ENCODE measurements at regions not wholly inside any gene's neighbourhood (a gene's known extent, or its start where the extent isn't known, plus 50 kb on each side); places are given as distances from the start of the nearest gene placed in this dataset.

DNA sequence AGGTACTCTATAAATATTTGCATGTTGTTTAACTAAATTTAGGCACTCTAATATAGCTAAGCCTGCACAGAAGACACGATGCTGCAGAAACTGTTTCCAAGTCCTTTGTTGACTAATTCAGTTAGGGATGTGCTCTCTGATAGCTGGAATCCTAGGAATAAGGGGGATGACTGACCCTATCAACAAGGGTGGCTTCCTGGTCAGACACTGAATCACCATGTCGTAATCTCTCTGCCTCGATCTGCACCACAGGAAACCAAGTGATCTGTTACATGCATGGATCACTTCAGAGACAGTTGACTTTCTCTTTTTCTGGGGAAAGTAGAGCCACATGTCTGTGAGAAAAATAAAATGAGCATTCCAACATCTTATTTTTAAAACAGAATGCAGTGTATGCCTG is 169.1 kb downstream of the GUCY2F start:
- Histone ChIP-seq H3K27me3 (ENCODE audit: control insufficient read depth, insufficient read depth, low read length) (peaks cover 2% of the 10 kb centered on the region), H3K4me3 (ENCODE audit: low read length) (no peak overlapping the region), H3K27ac (ENCODE audit: low read length) (no peak overlapping the region), H3K9me3 (replicated peaks; ENCODE audit: control insufficient read depth, low read depth, low read length) (no peaks in the 10 kb centered on the region), H3K36me3 (ENCODE audit: control insufficient read depth, insufficient read depth, low read length) (no peaks in the 10 kb centered on the region), H3K4me1 (ENCODE audit: control insufficient read depth, insufficient read depth, low read length) (no peaks in the 10 kb centered on the region)
- WGBS (ENCODE audit: insufficient coverage) = no CpG with 5 or more reads among the region's 3 CpGs
- DNase-seq = no peak

DNA sequence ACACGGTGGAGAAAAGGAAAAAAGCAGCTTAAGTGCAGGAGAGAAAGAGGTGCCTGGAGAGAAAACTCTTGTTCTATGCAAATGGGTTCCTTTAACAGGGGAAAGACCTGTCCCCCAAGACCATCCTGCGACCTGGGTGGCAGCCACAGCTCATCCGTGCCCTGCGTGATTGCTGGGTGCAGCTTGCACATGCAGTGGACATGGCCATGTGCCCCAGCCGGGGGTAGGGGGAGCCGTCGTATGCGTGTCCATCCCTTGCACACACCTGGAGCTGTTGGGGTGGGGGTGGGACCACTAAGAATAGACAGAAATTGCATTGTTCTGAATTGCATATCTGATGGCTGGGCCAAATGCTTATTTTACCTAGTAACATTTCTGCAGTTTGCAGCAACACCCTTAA is 171.9 kb downstream of the GUCY2F start:
- Histone ChIP-seq H3K9me3 (replicated peaks; ENCODE audit: control insufficient read depth, low read depth, low read length) (no peaks in the 10 kb centered on the region), H3K36me3 (ENCODE audit: control insufficient read depth, insufficient read depth, low read length) (no peaks in the 10 kb centered on the region), H3K4me3 (ENCODE audit: low read length) (no peak overlapping the region), H3K27me3 (ENCODE audit: control insufficient read depth, insufficient read depth, low read length) (peaks cover 6% of the 10 kb centered on the region), H3K27ac (ENCODE audit: low read length) (no peak overlapping the region), H3K4me1 (ENCODE audit: control insufficient read depth, insufficient read depth, low read length) (no peaks in the 10 kb centered on the region)
- 75% methylated on average over 8 of the region's 8 CpGs for WGBS (ENCODE audit: insufficient coverage)
- no peak for DNase-seq

DNA sequence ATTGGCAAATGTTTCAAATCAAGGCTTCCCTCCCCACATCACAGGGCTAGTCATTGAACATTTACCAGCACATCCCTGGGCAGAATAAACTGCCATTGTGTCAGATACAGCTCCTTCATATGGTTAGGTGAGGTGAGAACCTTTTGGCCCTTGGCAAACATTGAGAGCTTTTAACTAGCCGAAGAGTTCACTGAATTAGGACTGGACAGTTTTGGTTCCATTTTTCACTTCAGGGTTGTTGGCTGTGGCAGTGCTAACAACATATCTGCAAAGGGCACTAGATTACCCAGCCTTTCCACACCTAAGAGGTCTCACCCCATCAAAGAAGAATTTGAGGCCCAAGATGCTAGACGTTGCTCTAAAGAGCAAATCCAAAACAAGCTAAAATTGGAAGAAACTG is 180.7 kb downstream of the GUCY2F start:
- DNase-seq = no peak
- 86% methylated on average over 1 of the region's 2 CpGs for WGBS (ENCODE audit: insufficient coverage)
- Histone ChIP-seq H3K27me3 (ENCODE audit: control insufficient read depth, insufficient read depth, low read length) (peaks cover 15% of the 10 kb centered on the region), H3K27ac (ENCODE audit: low read length) (no peak overlapping the region), H3K36me3 (ENCODE audit: control insufficient read depth, insufficient read depth, low read length) (no peaks in the 10 kb centered on the region), H3K4me3 (ENCODE audit: low read length) (no peak overlapping the region), H3K4me1 (ENCODE audit: control insufficient read depth, insufficient read depth, low read length) (no peaks in the 10 kb centered on the region), H3K9me3 (replicated peaks; ENCODE audit: control insufficient read depth, low read depth, low read length) (no peaks in the 10 kb centered on the region)

DNA sequence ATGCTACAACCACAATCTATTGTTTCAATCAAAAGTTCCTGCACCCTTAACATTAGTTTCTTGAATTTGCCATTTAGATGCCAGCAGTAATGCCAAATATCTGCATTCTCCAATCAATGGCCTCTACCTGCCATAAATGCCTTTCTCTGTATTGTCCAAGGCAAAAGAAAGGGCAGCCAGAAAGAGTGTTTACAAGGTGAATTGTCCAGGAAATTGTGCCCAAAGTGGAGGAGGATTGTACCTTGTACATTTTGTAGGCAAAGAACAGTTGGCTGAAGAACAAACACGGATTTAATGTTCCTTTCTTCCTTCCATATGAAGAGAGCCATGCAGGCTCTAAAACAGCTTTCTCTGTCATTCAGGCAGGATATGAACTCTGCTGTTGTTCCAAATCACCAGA is 181.5 kb downstream of the GUCY2F start:
- Histone ChIP-seq H3K36me3 (ENCODE audit: control insufficient read depth, insufficient read depth, low read length) (no peaks in the 10 kb centered on the region), H3K27ac (ENCODE audit: low read length) (no peak overlapping the region), H3K27me3 (ENCODE audit: control insufficient read depth, insufficient read depth, low read length) (peaks cover 20% of the 10 kb centered on the region), H3K4me3 (ENCODE audit: low read length) (no peak overlapping the region), H3K9me3 (replicated peaks; ENCODE audit: control insufficient read depth, low read depth, low read length) (no peaks in the 10 kb centered on the region), H3K4me1 (ENCODE audit: control insufficient read depth, insufficient read depth, low read length) (no peaks in the 10 kb centered on the region)
- DNase-seq = no peak
- no CpG with 5 or more reads among the region's 1 CpG for WGBS (ENCODE audit: insufficient coverage)

DNA sequence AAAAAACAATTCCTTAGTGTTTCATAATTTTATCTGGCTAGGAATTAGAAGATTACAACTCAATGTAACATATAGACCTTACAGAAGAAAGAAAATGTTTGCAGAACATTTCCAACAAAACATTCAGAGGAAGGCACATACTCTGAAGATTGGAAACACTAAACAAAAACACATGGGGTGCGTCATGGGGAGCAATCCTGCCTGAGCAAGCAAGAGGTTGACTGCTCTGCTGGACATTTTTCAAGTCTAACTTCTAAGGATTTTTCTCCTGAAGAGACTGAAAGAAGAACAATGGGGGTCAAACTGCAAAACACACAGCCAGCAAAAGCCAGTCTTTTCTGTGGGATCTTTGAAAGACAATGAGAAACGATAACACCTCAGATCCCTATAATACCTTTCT is 182.8 kb downstream of the GUCY2F start:
- Histone ChIP-seq H3K4me1 (ENCODE audit: control insufficient read depth, insufficient read depth, low read length) (no peaks in the 10 kb centered on the region), H3K4me3 (ENCODE audit: low read length) (no peak overlapping the region), H3K27me3 (ENCODE audit: control insufficient read depth, insufficient read depth, low read length) (peaks cover 21% of the 10 kb centered on the region), H3K9me3 (replicated peaks; ENCODE audit: control insufficient read depth, low read depth, low read length) (no peaks in the 10 kb centered on the region), H3K27ac (ENCODE audit: low read length) (no peak overlapping the region), H3K36me3 (ENCODE audit: control insufficient read depth, insufficient read depth, low read length) (no peaks in the 10 kb centered on the region)
- DNase-seq = peak; percentile 11
- WGBS (ENCODE audit: insufficient coverage) = 40% methylated on average over 1 of the region's 2 CpGs

DNA sequence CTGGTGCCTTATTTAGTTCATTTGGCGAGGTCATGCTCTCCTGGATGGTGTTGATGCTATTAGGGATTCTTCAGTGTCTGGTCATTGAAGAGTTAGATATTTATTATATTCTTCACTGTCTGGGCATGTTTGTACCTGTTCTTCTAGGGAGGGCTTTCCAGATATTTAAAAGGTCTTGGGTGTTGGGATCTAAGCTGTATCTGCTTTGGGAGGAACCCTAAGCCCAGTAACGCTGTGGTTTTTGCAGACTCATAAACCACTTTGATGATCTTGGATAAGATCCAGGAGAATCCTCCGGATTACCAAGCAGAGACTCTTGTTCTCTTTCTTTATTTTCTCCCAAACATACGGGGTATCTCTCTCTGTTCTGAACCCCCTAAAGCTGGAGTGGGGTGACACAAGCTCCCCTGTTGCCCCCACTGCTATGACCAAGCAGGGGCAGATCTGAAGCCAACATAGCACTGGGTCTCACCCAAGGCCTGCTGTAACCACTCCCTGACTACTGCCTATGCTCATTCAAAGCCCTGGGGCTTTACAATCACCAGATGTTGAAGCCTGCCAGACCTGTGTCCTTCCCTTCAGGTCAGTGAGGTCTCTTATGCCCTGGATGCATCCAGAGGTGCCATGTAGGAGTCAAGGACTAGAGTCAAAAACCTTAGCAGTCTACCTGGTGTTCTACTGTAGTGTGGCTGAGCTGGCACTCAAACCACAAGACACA is 187.6 kb downstream of the GUCY2F start:
- Histone ChIP-seq H3K27ac (ENCODE audit: low read length) (no peak overlapping the region), H3K36me3 (ENCODE audit: control insufficient read depth, insufficient read depth, low read length) (no peaks in the 10 kb centered on the region), H3K4me1 (ENCODE audit: control insufficient read depth, insufficient read depth, low read length) (no peaks in the 10 kb centered on the region), H3K27me3 (ENCODE audit: control insufficient read depth, insufficient read depth, low read length) (peaks cover 18% of the 10 kb centered on the region), H3K9me3 (replicated peaks; ENCODE audit: control insufficient read depth, low read depth, low read length) (no peaks in the 10 kb centered on the region), H3K4me3 (ENCODE audit: low read length) (no peak overlapping the region)
- WGBS (ENCODE audit: insufficient coverage) = 39% methylated on average over 2 of the region's 4 CpGs
- DNase-seq = no peak

DNA sequence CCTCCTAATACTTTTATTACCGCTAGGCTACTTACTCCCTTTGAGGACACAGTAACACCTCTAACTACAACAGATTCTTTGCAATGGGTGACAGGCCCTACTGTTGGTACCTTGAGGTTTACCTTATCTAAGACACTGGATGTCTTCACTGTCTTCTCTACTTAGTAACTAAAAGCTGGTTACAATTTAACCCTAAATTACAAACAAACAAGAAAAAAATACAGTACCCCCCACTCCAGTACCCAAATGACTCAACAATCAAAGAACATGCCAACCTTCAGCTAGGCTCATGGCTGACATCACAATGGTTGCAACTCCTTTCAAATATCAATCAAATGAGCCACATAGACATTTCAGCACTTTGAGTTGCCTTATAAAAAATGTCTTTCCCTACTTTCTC is 198.0 kb downstream of the GUCY2F start:
- Histone ChIP-seq H3K9me3 (replicated peaks; ENCODE audit: control insufficient read depth, low read depth, low read length) (no peaks in the 10 kb centered on the region), H3K27me3 (ENCODE audit: control insufficient read depth, insufficient read depth, low read length) (peaks cover 4% of the 10 kb centered on the region), H3K27ac (ENCODE audit: low read length) (no peak overlapping the region), H3K4me3 (ENCODE audit: low read length) (no peak overlapping the region), H3K36me3 (ENCODE audit: control insufficient read depth, insufficient read depth, low read length) (no peaks in the 10 kb centered on the region), H3K4me1 (ENCODE audit: control insufficient read depth, insufficient read depth, low read length) (no peaks in the 10 kb centered on the region)
- no peak for DNase-seq
- 78% methylated on average over 1 of the region's 1 CpG for WGBS (ENCODE audit: insufficient coverage)

DNA sequence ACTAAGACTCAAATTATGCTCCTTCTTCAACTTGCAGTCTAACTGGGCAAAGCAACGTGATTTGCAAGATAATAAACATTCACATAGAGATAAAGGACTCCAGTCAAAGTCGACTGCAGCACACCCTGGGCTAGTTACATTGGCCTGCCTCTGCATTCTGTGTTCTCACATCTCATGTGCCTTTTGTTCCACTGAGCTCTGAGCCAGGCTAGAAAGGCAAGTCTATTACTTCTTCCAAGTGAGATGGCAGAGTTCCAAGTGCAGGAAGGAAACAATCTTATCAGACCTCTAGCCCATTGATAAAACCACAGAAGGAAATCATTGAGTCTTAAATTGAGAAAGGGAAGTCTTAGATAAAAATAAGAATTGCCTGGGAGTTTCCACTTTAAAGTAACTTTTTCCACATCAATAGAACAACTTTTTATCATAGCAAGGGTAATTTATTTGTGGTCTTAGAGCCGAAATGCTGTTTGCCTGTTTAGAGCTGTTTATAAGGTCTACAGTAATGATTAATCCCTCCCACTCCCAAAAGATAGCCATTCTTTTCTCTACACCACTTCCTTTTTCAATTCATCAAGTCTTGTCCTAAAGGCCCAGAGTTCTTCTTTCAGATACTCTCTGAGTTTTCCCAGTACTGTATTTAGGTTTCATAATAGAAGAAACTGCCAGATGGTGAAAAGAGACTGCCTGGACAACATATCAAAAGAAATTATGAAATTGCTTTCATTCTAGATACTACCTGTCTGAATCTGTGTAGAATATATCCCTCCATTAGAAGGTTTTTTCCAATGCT is 200.2 kb downstream of the GUCY2F start:
- 18% methylated on average over 2 of the region's 3 CpGs for WGBS (ENCODE audit: insufficient coverage)
- DNase-seq = peak; percentile 48
- no peaks in the 10 kb centered on the region for H3K9me3 ChIP-seq (replicated peaks; ENCODE audit: control insufficient read depth, low read depth, low read length)
- H3K27ac ChIP-seq (ENCODE audit: low read length) = no peak overlapping the region
- H3K4me1 ChIP-seq (ENCODE audit: control insufficient read depth, insufficient read depth, low read length) = no peaks in the 10 kb centered on the region
- H3K27me3 ChIP-seq (ENCODE audit: control insufficient read depth, insufficient read depth, low read length) = peaks cover 3% of the 10 kb centered on the region
- H3K4me3 ChIP-seq (ENCODE audit: low read length) = no peak overlapping the region
- no peaks in the 10 kb centered on the region for H3K36me3 ChIP-seq (ENCODE audit: control insufficient read depth, insufficient read depth, low read length)

DNA sequence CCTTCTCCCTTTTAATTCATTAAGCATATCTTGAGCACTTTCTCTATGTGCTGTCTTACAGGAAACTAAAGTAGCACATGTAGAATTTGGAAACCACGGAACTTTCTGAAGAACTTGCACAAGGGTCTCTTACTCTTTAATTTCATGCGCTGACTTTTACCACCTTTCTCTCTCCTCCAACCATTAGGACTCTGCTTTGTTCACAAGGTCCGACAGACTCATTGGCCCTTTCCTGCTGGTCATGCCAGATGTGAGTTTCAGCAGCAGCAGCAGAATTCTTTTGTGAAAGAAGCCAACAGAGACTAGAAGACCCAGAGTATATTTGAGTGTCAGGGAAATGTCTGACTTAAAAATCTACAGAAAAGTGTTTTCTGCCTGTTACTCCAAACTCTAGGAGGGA is 207.1 kb downstream of the GUCY2F start:
- no peak for DNase-seq
- no peak overlapping the region for H3K4me3 ChIP-seq (ENCODE audit: low read length)
- H3K27me3 ChIP-seq (ENCODE audit: control insufficient read depth, insufficient read depth, low read length) = peaks cover 19% of the 10 kb centered on the region
- no peaks in the 10 kb centered on the region for H3K4me1 ChIP-seq (ENCODE audit: control insufficient read depth, insufficient read depth, low read length)
- 69% methylated on average over 3 of the region's 3 CpGs for WGBS (ENCODE audit: insufficient coverage)
- H3K36me3 ChIP-seq (ENCODE audit: control insufficient read depth, insufficient read depth, low read length) = no peaks in the 10 kb centered on the region
- no peaks in the 10 kb centered on the region for H3K9me3 ChIP-seq (replicated peaks; ENCODE audit: control insufficient read depth, low read depth, low read length)
- H3K27ac ChIP-seq (ENCODE audit: low read length) = no peak overlapping the region

DNA sequence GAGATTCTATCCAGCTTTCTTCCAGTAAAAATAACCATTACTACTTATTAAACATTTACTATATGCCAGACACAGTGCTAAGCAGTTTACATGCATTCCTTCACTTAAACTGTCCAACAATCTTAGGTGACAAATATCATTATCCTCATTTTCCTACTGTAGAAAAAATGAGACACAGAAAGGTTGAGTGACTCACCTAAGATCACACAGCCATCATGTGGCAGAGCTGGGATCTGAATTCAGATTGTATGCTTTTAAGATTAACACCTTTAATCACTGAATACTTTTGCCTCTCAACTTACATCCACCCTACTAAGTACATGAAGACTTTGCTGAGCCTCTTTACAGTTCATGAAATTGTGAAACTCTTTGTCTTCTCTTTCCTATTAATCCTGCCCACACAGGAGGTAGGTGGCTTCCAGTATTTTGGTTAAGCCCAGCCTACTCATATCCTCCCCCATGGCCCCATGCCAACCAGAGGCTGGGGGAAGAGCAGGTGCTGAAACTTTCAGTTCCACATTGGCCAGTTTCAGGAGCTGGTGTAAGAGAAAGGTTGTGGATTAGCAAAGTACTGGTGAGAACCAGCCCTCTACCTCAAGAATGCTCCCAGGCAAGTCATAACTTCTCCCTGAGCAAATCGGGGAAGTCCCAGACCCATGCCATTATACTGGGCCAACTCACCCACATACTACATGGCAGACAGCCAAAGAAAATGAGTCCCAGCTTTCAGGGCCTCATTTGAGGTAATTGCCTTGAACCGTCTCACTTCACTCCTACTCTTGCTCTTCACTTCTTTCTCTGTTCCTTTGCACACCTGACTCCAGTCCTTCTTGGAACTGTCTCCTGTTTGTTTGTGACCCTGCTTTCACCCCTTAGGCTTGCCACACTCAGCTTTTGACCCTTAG is 211.1 kb downstream of the GUCY2F start:
- WGBS (ENCODE audit: insufficient coverage) = 69% methylated on average over 2 of the region's 2 CpGs
- DNase-seq = no peak
- no peaks in the 10 kb centered on the region for H3K36me3 ChIP-seq (ENCODE audit: control insufficient read depth, insufficient read depth, low read length)
- H3K4me1 ChIP-seq (ENCODE audit: control insufficient read depth, insufficient read depth, low read length) = no peaks in the 10 kb centered on the region
- H3K9me3 ChIP-seq (replicated peaks; ENCODE audit: control insufficient read depth, low read depth, low read length) = no peaks in the 10 kb centered on the region
- H3K27me3 ChIP-seq (ENCODE audit: control insufficient read depth, insufficient read depth, low read length) = peaks cover 17% of the 10 kb centered on the region
- no peak overlapping the region for H3K4me3 ChIP-seq (ENCODE audit: low read length)
- H3K27ac ChIP-seq (ENCODE audit: low read length) = no peak overlapping the region

Measured in muscle of leg (tissue), 3 donors.